OCI-LY3 (cell line): ENCODE measurements at regions not wholly inside any gene's neighbourhood (a gene's known extent, or its start where the extent isn't known, plus 50 kb on each side); places are given as distances from the start of the nearest gene placed in this dataset.

Source experiments
- H2AFZ ChIP-seq: fragments of 200-600, 300-600 bp; shearing (Covaris generic); 2 replicates; pipeline ENCODE4 v1.6.0; 2014; ENCODE audit warnings: antibody characterized with exemption, low read depth, low read length
- H3K27ac ChIP-seq: fragments of 200-600, 300-600 bp; sonication (generic); 2 replicates; pipeline ENCODE4 v1.5.1; 2014; ENCODE audit warnings: mild to moderate bottlenecking, low read length, moderate library complexity, mixed read lengths
- H3K27me3 ChIP-seq: fragments of 200-600, 300-600 bp; sonication (generic); 2 replicates; pipeline ENCODE4 v1.6.1; 2014; ENCODE audit warnings: low read depth, low read length, mixed read lengths
- H3K36me3 ChIP-seq: fragments of 200-600, 300-600 bp; sonication (generic); replicated peaks from 2 replicates; pipeline ENCODE3; 2014; ENCODE audit warnings: low read depth, low read length, mixed read lengths
- H3K4me1 ChIP-seq: fragments of 300-600, 200-600 bp; sonication (generic); 2 replicates; pipeline ENCODE4 v1.6.1; 2014; ENCODE audit warnings: low read length, mixed read lengths
- H3K4me2 ChIP-seq: fragments of 200-600, 300-600 bp; sonication (generic); 2 replicates; pipeline ENCODE4 v1.6.1; 2014; ENCODE audit warnings: low read length, mixed read lengths
- H3K4me3 ChIP-seq: fragments of 300-600, 200-600 bp; sonication (generic); 2 replicates; pipeline ENCODE4 v1.5.1; 2014; ENCODE audit warnings: antibody characterized with exemption, mild to moderate bottlenecking, low read length, moderate library complexity
- H3K79me2 ChIP-seq: fragments of 300-600, 200-600 bp; shearing (Covaris generic); 2 replicates; pipeline ENCODE4 v1.6.1; 2014; ENCODE audit warnings: mild to moderate bottlenecking, low read length, mixed read lengths
- H3K9ac ChIP-seq: fragments of 300-600, 200-600 bp; shearing (Covaris generic); 2 replicates; pipeline ENCODE4 v1.6.0; 2014; ENCODE audit warnings: mild to moderate bottlenecking, low read length, moderate library complexity
- H3K9me3 ChIP-seq: fragments of 200-600, 300-600 bp; shearing (Covaris generic); 2 replicates; pipeline ENCODE4 v1.6.1; 2014; ENCODE audit warnings: low read length, mixed read lengths; ENCODE audit not compliant: insufficient read depth
- H4K20me1 ChIP-seq: fragments of 200-600, 300-600 bp; sonication (generic); 2 replicates; pipeline ENCODE4 v1.6.1; 2016; ENCODE audit warnings: low read length, mixed read lengths; ENCODE audit not compliant: insufficient read depth
- CTCF ChIP-seq: fragments of 200-600, 300-600 bp; sonication (generic); IDR thresholded peaks from 2 replicates; pipeline ENCODE4 v1.5.1; 2014; ENCODE audit warnings: antibody characterized with exemption, low read length, low read depth
- EZH2phosphoT487 ChIP-seq: fragments of 200-600 bp; shearing (Covaris generic); IDR thresholded peaks from 2 replicates; pipeline ENCODE4 v1.6.1; 2018; ENCODE audit warnings: antibody characterized with exemption, mixed run types, low read depth

- peak overlapping the region; percentile 72 for H3K4me2 ChIP-seq
- H3K79me2 ChIP-seq, result no peaks in the 10 kb centered on the region
- H3K36me3 ChIP-seq, result no peaks in the 10 kb centered on the region
- no peaks in the 10 kb centered on the region for H3K9me3 ChIP-seq
- peaks cover 8% of the 10 kb centered on the region; the same call in 1 of the 2 replicates for H3K27me3 ChIP-seq
- no peak overlapping the region for H2AFZ ChIP-seq
- H3K27ac ChIP-seq, result peak overlapping the region; percentile 27; the same call in 1 of the 2 replicates
- no peak overlapping the region for H3K9ac ChIP-seq
- peaks cover 27% of the 10 kb centered on the region for H3K4me1 ChIP-seq
- H3K4me3 ChIP-seq, result no peak overlapping the region
- no peaks in the 10 kb centered on the region for H4K20me1 ChIP-seq
- TF ChIP-seq CTCF (no peak), EZH2phosphoT487 (no peak)
These were observed 112.2 kb upstream of the TNFAIP3 start for GRCh38 chr6:137754866-137755265.

- no peaks in the 10 kb centered on the region for H3K9me3 ChIP-seq
- H4K20me1 ChIP-seq, result no peaks in the 10 kb centered on the region
- no peak for TF ChIP-seq CTCF
- TF ChIP-seq EZH2phosphoT487, result no peak
- H3K9ac ChIP-seq, result no peak overlapping the region
- no peak overlapping the region for H2AFZ ChIP-seq
- H3K4me3 ChIP-seq, result no peak overlapping the region
- H3K27ac ChIP-seq, result no peak overlapping the region
- H3K79me2 ChIP-seq, result no peaks in the 10 kb centered on the region
- H3K27me3 ChIP-seq, result peaks cover 6% of the 10 kb centered on the region; the same call in 1 of the 2 replicates
- H3K4me2 ChIP-seq, result peak overlapping the region; percentile 72
- H3K4me1 ChIP-seq, result peaks cover 27% of the 10 kb centered on the region
- no peaks in the 10 kb centered on the region for H3K36me3 ChIP-seq
These were observed 111.8 kb upstream of the TNFAIP3 start for GRCh38 chr6:137755284-137755683.

GRCh38 chr6:137756788-137757187, 110.3 kb upstream of the TNFAIP3 start:
- no peak overlapping the region for H2AFZ ChIP-seq
- no peak overlapping the region for H3K27ac ChIP-seq
- TF ChIP-seq EZH2phosphoT487 (no peak), CTCF (no peak)
- H3K4me3 ChIP-seq, result no peak overlapping the region
- no peaks in the 10 kb centered on the region for H3K36me3 ChIP-seq
- no peaks in the 10 kb centered on the region for H3K27me3 ChIP-seq
- no peaks in the 10 kb centered on the region for H3K9me3 ChIP-seq
- H3K9ac ChIP-seq, result no peak overlapping the region
- H4K20me1 ChIP-seq, result no peaks in the 10 kb centered on the region
- no peak overlapping the region for H3K4me2 ChIP-seq
- peaks cover 25% of the 10 kb centered on the region for H3K4me1 ChIP-seq
- H3K79me2 ChIP-seq, result no peaks in the 10 kb centered on the region

GRCh38 chr6:137758661-137759060, 108.4 kb upstream of the TNFAIP3 start:
- Histone ChIP-seq H3K9ac (no peak overlapping the region), H3K4me3 (no peak overlapping the region), H3K9me3 (no peaks in the 10 kb centered on the region), H3K36me3 (no peaks in the 10 kb centered on the region), H3K27me3 (no peaks in the 10 kb centered on the region), H3K4me1 (peaks cover 17% of the 10 kb centered on the region), H4K20me1 (no peaks in the 10 kb centered on the region), H3K79me2 (no peaks in the 10 kb centered on the region), H3K27ac (no peak overlapping the region), H2AFZ (no peak overlapping the region), H3K4me2 (no peak overlapping the region)
- TF ChIP-seq EZH2phosphoT487, result no peak
- TF ChIP-seq CTCF, result no peak
